PC-3 (cell line): ENCODE measurements at regions not wholly inside any gene's neighbourhood (a gene's known extent, or its start where the extent isn't known, plus 50 kb on each side); places are given as distances from the start of the nearest gene placed in this dataset.

ENCODE experiments used
- ATAC-seq: fragments of 200-7000 bp; cut with Tn5 transposase; 2 replicates; pipeline ENCODE4 v1.9.1; 2020; ENCODE audit warnings: mild to moderate bottlenecking, moderate library complexity
- BruUV-seq: library from RNA; stranded (reverse); fragments of 400-500 nt; replicated peaks from 2 replicates; lab custom pipeline; 2021; lab: Mats Ljungman, UMichigan
- CTCF ChIA-PET: fragments of 300-600 bp; sonication (Branson Sonifier 250); formaldehyde crosslinking; loops from one replicate; lab custom pipeline; 2022; ENCODE audit warnings: antibody characterized with exemption; lab: Charles Lee
- POLR2A ChIA-PET: fragments of 300-600 bp; sonication (Branson Sonifier 250); formaldehyde crosslinking; loops from one replicate; lab custom pipeline; 2022; ENCODE audit warnings: antibody characterized with exemption; ENCODE audit not compliant: unreplicated experiment; lab: Charles Lee
- DNase-seq: peaks from one replicate; pipeline ENCODE4 v3.0.0-alpha.2; 2015
- H2AFZ ChIP-seq: fragments of 300-600 bp; sonication (generic); 2 replicates; pipeline ENCODE4 v1.6.0; 2016; ENCODE audit warnings: antibody characterized with exemption, low read length
- H3F3A ChIP-seq: fragments of 300-600 bp; sonication (generic); one replicate; pipeline ENCODE4 v1.6.0; 2017; ENCODE audit warnings: antibody characterized with exemption, low read length, control low read depth, mild to moderate bottlenecking; ENCODE audit not compliant: unreplicated experiment
- H3K27ac ChIP-seq: fragments of 300-600 bp; sonication (generic); 2 replicates; pipeline ENCODE4 v1.5.1; 2016; ENCODE audit warnings: mild to moderate bottlenecking, low read length
- H3K27me3 ChIP-seq: fragments of 300-600 bp; sonication (generic); 2 replicates; pipeline ENCODE4 v1.6.1; 2016; ENCODE audit warnings: low read length, mixed read lengths
- H3K36me3 ChIP-seq: fragments of 300-600 bp; sonication (generic); 2 replicates; pipeline ENCODE4 v1.6.1; 2016; ENCODE audit warnings: low read depth, mixed run types, low read length, mixed read lengths
- H3K4me1 ChIP-seq: fragments of 300-600 bp; sonication (generic); 2 replicates; pipeline ENCODE4 v1.5.1; 2016; ENCODE audit warnings: low read length; ENCODE audit not compliant: insufficient read depth
- H3K4me2 ChIP-seq: fragments of 300-600 bp; sonication (generic); 2 replicates; pipeline ENCODE4 v1.6.0; 2016; ENCODE audit warnings: low read length
- H3K4me3 ChIP-seq: fragments of 300-600 bp; sonication (generic); 2 replicates; pipeline ENCODE4 v1.5.1; 2016; ENCODE audit warnings: mild to moderate bottlenecking, low read length, mixed read lengths
- H3K79me2 ChIP-seq: fragments of 300-600 bp; sonication (generic); 2 replicates; pipeline ENCODE4 v1.6.1; 2017; ENCODE audit warnings: low read length, mixed read lengths
- H3K9ac ChIP-seq: fragments of 300-600 bp; sonication (generic); 2 replicates; pipeline ENCODE4 v1.6.0; 2016; ENCODE audit warnings: mild to moderate bottlenecking, low read length
- H3K9me2 ChIP-seq: fragments of 300-600 bp; sonication (generic); replicated peaks from 2 replicates; pipeline ENCODE4 v1.6.1; 2016; ENCODE audit warnings: mixed run types, low read length, mixed read lengths
- H3K9me3 ChIP-seq: fragments of 300-600 bp; sonication (generic); 2 replicates; pipeline ENCODE4 v1.6.1; 2016; ENCODE audit warnings: low read length, mixed read lengths
- H4K20me1 ChIP-seq: fragments of 300-600 bp; sonication (generic); 2 replicates; pipeline ENCODE4 v1.6.1; 2016; ENCODE audit warnings: low read length, mixed read lengths
- CTCF ChIP-seq: fragments of 300-600 bp; sonication (generic); conservative IDR thresholded peaks from 2 replicates; pipeline ENCODE4 v1.5.1; 2017; ENCODE audit warnings: antibody characterized with exemption, low read depth, mild to moderate bottlenecking, low read length
- EZH2 ChIP-seq: fragments of 300-600 bp; sonication (generic); IDR thresholded peaks from one replicate; pipeline ENCODE4 v1.6.1; 2017; ENCODE audit warnings: antibody characterized with exemption, mild to moderate bottlenecking, low read length; ENCODE audit not compliant: unreplicated experiment
- EZH2phosphoT487 ChIP-seq: fragments of 300-600 bp; sonication (generic); IDR thresholded peaks from 2 replicates; pipeline ENCODE4 v1.6.1; 2018; ENCODE audit warnings: mild to moderate bottlenecking, antibody characterized with exemption, low read length, borderline replicate concordance
- intact Hi-C: fragments of 100-400 bp; cut with micrococcal nuclease; formaldehyde crosslinking; loops from 2 replicates; pipeline ENCODE4 v1.9.0; 2023

DNA sequence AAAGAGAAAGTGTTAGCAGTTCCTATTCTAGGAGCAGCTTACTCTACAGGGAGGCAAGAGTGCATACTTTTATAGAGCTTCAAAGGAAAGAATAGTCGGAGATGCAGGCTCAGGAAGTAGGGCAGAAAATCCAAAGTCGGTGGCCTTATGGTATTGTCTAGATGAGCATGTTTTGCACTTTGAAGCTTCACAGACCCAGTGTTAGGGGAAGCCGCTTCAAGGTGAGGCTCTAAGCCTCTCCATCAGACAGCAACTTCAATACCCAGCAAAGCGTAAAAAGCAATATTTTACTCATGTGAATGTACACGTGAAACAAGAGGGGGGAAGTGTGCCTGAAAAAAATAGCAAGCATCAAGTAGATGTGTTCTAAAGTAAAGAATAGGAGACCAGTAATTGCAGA is 125.6 kb upstream of the RASGRP1 start:
- no peak for DNase-seq
- intact Hi-C loops: no loop called here
- H3K36me3 ChIP-seq: no peaks in the 10 kb centered on the region
- no peaks in the 10 kb centered on the region for H3K79me2 ChIP-seq
- no peak for ATAC-seq
- no peak overlapping the region for H2AFZ ChIP-seq
- no peak overlapping the region for H3K9ac ChIP-seq
- H3K27ac ChIP-seq: no peak overlapping the region
- H3K9me2 ChIP-seq: no peaks in the 10 kb centered on the region
- no peak overlapping the region for H3K4me2 ChIP-seq
- ChIA-PET POLR2A (no interaction called here), CTCF (interaction anchor here (0.6 to 1.8 kb wide), 4 partner anchors 9 to 249 kb away, joined by 3 to 11 read pairs (median 8); partner anchors contain the start of gene RASGRP1)
- H4K20me1 ChIP-seq: no peaks in the 10 kb centered on the region
- H3K9me3 ChIP-seq: no peaks in the 10 kb centered on the region
- no peaks in the 10 kb centered on the region for H3F3A ChIP-seq
- H3K27me3 ChIP-seq: no peaks in the 10 kb centered on the region
- TF ChIP-seq CTCF: no peak
- no peak for TF ChIP-seq EZH2
- no peak for TF ChIP-seq EZH2phosphoT487
- no TSS peak for BruUV-seq
- peaks cover 6% of the 10 kb centered on the region for H3K4me1 ChIP-seq
- H3K4me3 ChIP-seq: no peak overlapping the region

DNA sequence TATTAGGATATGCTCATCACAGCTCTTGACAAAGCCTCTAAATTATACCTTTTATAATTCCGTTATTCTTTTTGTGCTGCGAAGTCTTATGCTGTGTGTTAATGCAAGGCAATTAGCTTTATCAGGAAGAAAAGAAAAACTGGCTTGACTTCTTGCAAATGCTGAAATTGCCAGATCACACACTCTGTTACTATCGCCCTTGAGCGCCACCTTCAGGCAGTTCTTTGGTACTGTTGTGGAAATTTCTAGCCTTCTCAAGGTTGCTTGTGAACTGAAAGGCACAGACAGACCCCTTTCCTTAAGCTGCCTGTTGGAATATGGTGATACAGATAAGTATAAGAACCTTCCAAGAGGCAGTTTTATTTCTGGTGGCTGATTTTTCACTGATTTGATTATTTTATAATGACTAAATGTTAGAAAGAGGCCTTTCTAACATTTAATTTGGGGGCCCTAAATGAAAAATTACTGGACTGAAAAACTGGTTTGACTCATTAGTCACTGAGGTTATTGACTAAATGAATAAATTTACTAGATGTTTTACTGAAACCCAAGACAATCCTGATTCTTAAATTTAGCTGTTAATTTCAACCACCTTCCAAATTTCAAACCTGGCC is 126.2 kb upstream of the RASGRP1 start:
- TF ChIP-seq EZH2 (no peak), EZH2phosphoT487 (no peak), CTCF (peak; percentile 88)
- intact Hi-C loops: no loop called here
- CTCF ChIA-PET: interaction anchor here (0.6 to 1.8 kb wide), 4 partner anchors 9 to 250 kb away, joined by 3 to 11 read pairs (median 8); partner anchors contain the start of gene RASGRP1

DNA sequence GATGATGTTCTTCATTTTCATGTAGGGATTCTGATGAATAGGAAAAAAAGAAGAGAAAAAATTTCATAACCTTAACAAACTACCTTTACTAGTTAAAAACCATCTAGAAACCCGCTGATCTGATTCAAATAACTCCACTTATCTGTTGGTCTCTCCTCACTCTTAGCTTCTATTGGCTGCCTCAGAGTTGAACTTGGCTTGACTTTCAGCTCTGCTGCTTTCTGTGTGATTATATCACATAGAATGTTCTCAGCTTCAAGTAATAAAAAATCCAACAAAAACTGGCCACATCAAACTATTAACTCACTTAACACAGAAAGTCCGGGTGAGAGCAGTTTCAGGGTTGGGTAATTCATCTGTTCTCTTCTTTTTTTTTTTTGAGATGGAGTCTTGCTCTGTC is 126.8 kb upstream of the RASGRP1 start:
- H3K9me3 ChIP-seq: no peaks in the 10 kb centered on the region
- DNase-seq: no peak
- no peaks in the 10 kb centered on the region for H3K27me3 ChIP-seq
- ChIA-PET POLR2A (interaction anchor here (0.6 kb wide), 1 partner anchor 271 kb away, joined by 5 read pairs; no protein-coding TSS in a partner anchor), CTCF (interaction anchor here (1.5 to 1.8 kb wide), 3 partner anchors 8 to 251 kb away, joined by 6 to 11 read pairs (median 11); partner anchors contain the start of gene RASGRP1)
- H3F3A ChIP-seq: no peaks in the 10 kb centered on the region
- ATAC-seq: no peak
- BruUV-seq: no TSS peak
- H2AFZ ChIP-seq: no peak overlapping the region
- H3K9me2 ChIP-seq: no peaks in the 10 kb centered on the region
- H3K4me3 ChIP-seq: no peak overlapping the region
- no peaks in the 10 kb centered on the region for H3K79me2 ChIP-seq
- no peaks in the 10 kb centered on the region for H4K20me1 ChIP-seq
- no peak overlapping the region for H3K4me2 ChIP-seq
- no peaks in the 10 kb centered on the region for H3K36me3 ChIP-seq
- H3K27ac ChIP-seq: no peak overlapping the region
- H3K9ac ChIP-seq: no peak overlapping the region
- peaks cover 6% of the 10 kb centered on the region for H3K4me1 ChIP-seq
- TF ChIP-seq EZH2phosphoT487 (no peak), EZH2 (no peak), CTCF (no peak)
- intact Hi-C loops: no loop called here

More for the DNA sequence above, 126.2 kb upstream of the RASGRP1 start:
- Histone ChIP-seq H3F3A (no peaks in the 10 kb centered on the region), H4K20me1 (no peaks in the 10 kb centered on the region), H3K79me2 (no peaks in the 10 kb centered on the region), H3K27me3 (no peaks in the 10 kb centered on the region), H3K4me1 (peaks cover 6% of the 10 kb centered on the region), H3K9me3 (no peaks in the 10 kb centered on the region), H2AFZ (no peak overlapping the region), H3K4me3 (no peak overlapping the region), H3K9ac (no peak overlapping the region), H3K4me2 (no peak overlapping the region), H3K27ac (no peak overlapping the region), H3K9me2 (no peaks in the 10 kb centered on the region), H3K36me3 (no peaks in the 10 kb centered on the region)
- ATAC-seq (peak; percentile 73), DNase-seq (peak; percentile 84)
- no TSS peak for BruUV-seq
- POLR2A ChIA-PET: interaction anchor here (0.6 kb wide), 1 partner anchor 270 kb away, joined by 5 read pairs; no protein-coding TSS in a partner anchor
